ENCODE measurements at regions not wholly inside any gene's neighbourhood (a gene's known extent, or its start where the extent isn't known, plus 50 kb on each side); places are given as distances from the start of the nearest gene placed in this dataset.

GRCh38 chr2:82498777-82499443 lies 1960.2 kb downstream of the SUCLG1 start:
- no peak for TF ChIP-seq EP300 (IDR thresholded peaks at IDR 0.05)
- no peak for TF ChIP-seq POLR2A (IDR thresholded peaks at IDR 0.05)
- TF ChIP-seq, protein P1, sequence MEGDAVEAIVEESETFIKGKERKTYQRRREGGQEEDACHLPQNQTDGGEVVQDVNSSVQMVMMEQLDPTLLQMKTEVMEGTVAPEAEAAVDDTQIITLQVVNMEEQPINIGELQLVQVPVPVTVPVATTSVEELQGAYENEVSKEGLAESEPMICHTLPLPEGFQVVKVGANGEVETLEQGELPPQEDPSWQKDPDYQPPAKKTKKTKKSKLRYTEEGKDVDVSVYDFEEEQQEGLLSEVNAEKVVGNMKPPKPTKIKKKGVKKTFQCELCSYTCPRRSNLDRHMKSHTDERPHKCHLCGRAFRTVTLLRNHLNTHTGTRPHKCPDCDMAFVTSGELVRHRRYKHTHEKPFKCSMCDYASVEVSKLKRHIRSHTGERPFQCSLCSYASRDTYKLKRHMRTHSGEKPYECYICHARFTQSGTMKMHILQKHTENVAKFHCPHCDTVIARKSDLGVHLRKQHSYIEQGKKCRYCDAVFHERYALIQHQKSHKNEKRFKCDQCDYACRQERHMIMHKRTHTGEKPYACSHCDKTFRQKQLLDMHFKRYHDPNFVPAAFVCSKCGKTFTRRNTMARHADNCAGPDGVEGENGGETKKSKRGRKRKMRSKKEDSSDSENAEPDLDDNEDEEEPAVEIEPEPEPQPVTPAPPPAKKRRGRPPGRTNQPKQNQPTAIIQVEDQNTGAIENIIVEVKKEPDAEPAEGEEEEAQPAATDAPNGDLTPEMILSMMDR (IDR thresholded peaks at IDR 0.05) = no peak
- H3K4me1 ChIP-seq (ENCODE audit: insufficient read depth) = no peaks in the 10 kb centered on the region
- H3K9me3 ChIP-seq = no peaks in the 10 kb centered on the region
- no peaks in the 10 kb centered on the region for H3K36me3 ChIP-seq
- intact Hi-C loops (cut with DNase I) = no loop called here
- no peak for DNase-seq
- H3K27ac ChIP-seq = no peak overlapping the region
- no peak overlapping the region for H3K4me3 ChIP-seq
- 77 to 86% (median 86%) methylated on average over 6 of the region's 6 CpGs for WGBS, 3 donors
- H3K27me3 ChIP-seq = no peaks in the 10 kb centered on the region

- Histone ChIP-seq H3K27me3 (no peaks in the 10 kb centered on the region), H3K9me3 (no peaks in the 10 kb centered on the region), H3K36me3 (no peaks in the 10 kb centered on the region), H3K4me1 (ENCODE audit: insufficient read depth) (no peaks in the 10 kb centered on the region), H3K4me3 (no peak overlapping the region), H3K27ac (no peak overlapping the region)
- 28 to 47% (median 45%) methylated on average over 5 of the region's 5 CpGs for WGBS, 3 donors
- intact Hi-C loops (cut with DNase I) = no loop called here
- no peak for DNase-seq
- TF ChIP-seq, protein P1 (IDR thresholded peaks at IDR 0.05) = no peak
- TF ChIP-seq EP300 (IDR thresholded peaks at IDR 0.05) = no peak
- no peak for TF ChIP-seq POLR2A (IDR thresholded peaks at IDR 0.05)
Observed at GRCh38 chr2:82494739-82495138, 1964.3 kb downstream of the SUCLG1 start.

GRCh38 chr2:82491591-82491990 lies 1967.5 kb downstream of the SUCLG1 start:
- Histone ChIP-seq H3K27me3 (no peaks in the 10 kb centered on the region), H3K4me1 (ENCODE audit: insufficient read depth) (no peaks in the 10 kb centered on the region), H3K27ac (no peak overlapping the region), H3K4me3 (no peak overlapping the region), H3K36me3 (no peaks in the 10 kb centered on the region), H3K9me3 (no peaks in the 10 kb centered on the region)
- 71 to 85% (median 83%) methylated on average over 1 of the region's 1 CpG for WGBS, 3 donors
- intact Hi-C loops (cut with DNase I) = no loop called here
- TF ChIP-seq, protein P1 (IDR thresholded peaks at IDR 0.05) = no peak
- no peak for TF ChIP-seq EP300 (IDR thresholded peaks at IDR 0.05)
- TF ChIP-seq POLR2A (IDR thresholded peaks at IDR 0.05) = no peak
- DNase-seq = no peak

DNA sequence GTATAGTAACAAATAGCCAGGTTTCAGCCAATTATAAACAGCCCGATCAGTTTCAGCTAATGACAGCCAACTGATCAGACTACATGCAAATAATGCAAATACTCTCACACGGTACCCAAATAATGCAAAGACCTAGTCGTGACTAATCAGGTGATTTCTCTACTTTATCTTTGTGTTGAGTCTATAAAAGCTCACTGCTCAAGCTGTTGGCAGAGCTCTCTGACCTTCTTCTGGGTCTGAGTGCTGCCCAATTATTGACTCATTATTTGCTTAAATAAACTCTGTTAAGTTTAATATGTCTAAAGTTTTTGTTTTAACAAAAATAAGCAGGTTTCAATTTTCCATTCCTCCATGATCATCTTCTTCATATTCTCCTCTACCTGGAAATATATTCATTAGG lies 1971.7 kb downstream of the SUCLG1 start:
- DNase-seq = no peak
- TF ChIP-seq EP300 (IDR thresholded peaks at IDR 0.05) = no peak
- no peak for TF ChIP-seq POLR2A (IDR thresholded peaks at IDR 0.05)
- TF ChIP-seq, protein P1 (IDR thresholded peaks at IDR 0.05) = no peak
- WGBS, 3 donors = 22 to 56% (median 31%) methylated on average over 3 of the region's 3 CpGs
- no peak overlapping the region for H3K27ac ChIP-seq
- H3K36me3 ChIP-seq = no peaks in the 10 kb centered on the region
- H3K4me1 ChIP-seq (ENCODE audit: insufficient read depth) = no peaks in the 10 kb centered on the region
- H3K9me3 ChIP-seq = no peaks in the 10 kb centered on the region
- intact Hi-C loops (cut with DNase I) = no loop called here
- no peak overlapping the region for H3K4me3 ChIP-seq
- H3K27me3 ChIP-seq = no peaks in the 10 kb centered on the region

All from ovary (tissue), 7 donors.